ENCODE measurements at regions not wholly inside any gene's neighbourhood (a gene's known extent, or its start where the extent isn't known, plus 50 kb on each side); places are given as distances from the start of the nearest gene placed in this dataset.

DNA sequence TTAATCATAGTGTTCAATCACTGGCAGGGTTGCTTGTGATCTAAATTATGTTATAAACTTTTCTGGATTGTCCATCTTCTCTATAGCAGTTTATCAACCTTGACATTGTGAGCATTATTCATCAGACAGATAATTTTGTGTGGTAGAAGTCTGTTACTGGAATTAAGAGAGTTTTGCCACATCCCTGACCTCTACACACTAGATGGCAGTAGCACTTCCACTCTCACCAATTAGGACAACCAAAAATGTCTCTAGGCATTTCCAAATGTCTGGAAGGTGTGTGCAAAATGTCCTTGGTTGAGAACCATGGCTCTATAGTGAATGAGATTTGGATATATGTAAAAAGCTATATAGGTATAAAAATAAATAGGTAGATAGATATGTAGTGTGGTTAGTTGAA, 324.1 kb upstream of the FAM47C start:
- Histone ChIP-seq H3K27me3 (no peaks in the 10 kb centered on the region), H3K27ac (no peak overlapping the region), H3K4me3 (no peak overlapping the region), H3K4me1 (replicated peaks in 1 of 2) (no peaks in the 10 kb centered on the region), H3K9me3 (replicated peaks in 1 of 3) (no peaks in the 10 kb centered on the region), H3K36me3 (replicated peaks in 1 of 2) (no peaks in the 10 kb centered on the region)
- intact Hi-C loops (cut with DNase I): no loop called here
- no peak for DNase-seq
- TF ChIP-seq POLR2A (IDR thresholded peaks at IDR 0.05): no peak
- TF ChIP-seq, protein P1, sequence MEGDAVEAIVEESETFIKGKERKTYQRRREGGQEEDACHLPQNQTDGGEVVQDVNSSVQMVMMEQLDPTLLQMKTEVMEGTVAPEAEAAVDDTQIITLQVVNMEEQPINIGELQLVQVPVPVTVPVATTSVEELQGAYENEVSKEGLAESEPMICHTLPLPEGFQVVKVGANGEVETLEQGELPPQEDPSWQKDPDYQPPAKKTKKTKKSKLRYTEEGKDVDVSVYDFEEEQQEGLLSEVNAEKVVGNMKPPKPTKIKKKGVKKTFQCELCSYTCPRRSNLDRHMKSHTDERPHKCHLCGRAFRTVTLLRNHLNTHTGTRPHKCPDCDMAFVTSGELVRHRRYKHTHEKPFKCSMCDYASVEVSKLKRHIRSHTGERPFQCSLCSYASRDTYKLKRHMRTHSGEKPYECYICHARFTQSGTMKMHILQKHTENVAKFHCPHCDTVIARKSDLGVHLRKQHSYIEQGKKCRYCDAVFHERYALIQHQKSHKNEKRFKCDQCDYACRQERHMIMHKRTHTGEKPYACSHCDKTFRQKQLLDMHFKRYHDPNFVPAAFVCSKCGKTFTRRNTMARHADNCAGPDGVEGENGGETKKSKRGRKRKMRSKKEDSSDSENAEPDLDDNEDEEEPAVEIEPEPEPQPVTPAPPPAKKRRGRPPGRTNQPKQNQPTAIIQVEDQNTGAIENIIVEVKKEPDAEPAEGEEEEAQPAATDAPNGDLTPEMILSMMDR (IDR thresholded peaks at IDR 0.05): no peak

DNA sequence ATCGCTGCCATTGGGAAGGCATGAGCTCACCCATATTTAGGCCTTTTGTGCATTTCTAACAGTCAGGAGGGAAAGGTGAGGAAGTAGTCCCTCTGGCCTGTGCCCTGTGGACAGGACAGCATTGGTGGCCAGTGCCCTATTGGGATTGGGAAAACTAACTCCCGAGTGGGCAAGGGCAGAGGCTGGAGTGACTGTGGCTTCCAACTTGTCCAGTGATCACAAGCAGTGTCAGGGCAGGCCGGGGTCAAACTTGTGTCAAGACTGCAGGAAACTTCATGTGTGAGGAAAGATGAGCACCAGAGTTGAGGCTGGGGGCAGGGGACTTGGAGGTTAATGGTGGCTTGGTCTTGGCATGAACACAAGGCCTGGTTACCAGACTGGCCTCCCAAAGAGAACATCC, 286.2 kb upstream of the FAM47C start:
- Histone ChIP-seq H3K4me3 (no peak overlapping the region), H3K4me1 (replicated peaks in 1 of 2) (no peaks in the 10 kb centered on the region), H3K27ac (no peak overlapping the region), H3K27me3 (no peaks in the 10 kb centered on the region), H3K9me3 (replicated peaks in 1 of 3) (no peaks in the 10 kb centered on the region), H3K36me3 (replicated peaks in 1 of 2) (no peaks in the 10 kb centered on the region)
- DNase-seq: no peak
- 68 to 91% (median 78%) methylated on average over 3 of the region's 3 CpGs; no CpG with 5 or more reads in 1 of the 4 donors for WGBS, 4 donors
- intact Hi-C loops (cut with DNase I): no loop called here
- TF ChIP-seq, protein P1 (IDR thresholded peaks at IDR 0.05): no peak

DNA sequence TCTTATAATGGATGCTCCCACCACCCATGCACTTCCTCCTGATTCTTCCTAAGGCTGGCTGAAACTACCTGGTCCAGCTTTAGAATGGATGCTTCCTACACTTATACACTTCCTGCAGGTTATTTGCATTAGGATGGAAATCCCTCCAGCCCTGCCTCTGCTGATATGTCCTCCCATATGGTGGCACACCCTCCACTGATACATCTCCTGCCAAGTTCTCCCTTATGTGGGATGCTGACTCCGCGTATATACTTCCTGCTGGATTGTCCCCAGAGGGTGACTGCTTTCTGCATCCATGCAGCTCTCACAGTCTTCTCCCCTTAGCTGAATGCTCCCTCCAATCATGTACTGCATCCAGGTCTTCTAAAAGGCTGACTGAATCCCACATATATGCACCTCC, 254.6 kb upstream of the FAM47C start:
- H3K4me3 ChIP-seq: no peak overlapping the region
- intact Hi-C loops (cut with DNase I): no loop called here
- no peak for DNase-seq
- TF ChIP-seq POLR2A (IDR thresholded peaks at IDR 0.05): no peak
- TF ChIP-seq, protein P1 (IDR thresholded peaks at IDR 0.05): no peak
- H3K4me1 ChIP-seq (replicated peaks in 1 of 2): no peaks in the 10 kb centered on the region
- WGBS, 4 donors: 79 to 90% (median 89%) methylated on average over 2 of the region's 2 CpGs
- no peaks in the 10 kb centered on the region for H3K9me3 ChIP-seq (replicated peaks in 1 of 3)
- H3K36me3 ChIP-seq (replicated peaks in 1 of 2): no peaks in the 10 kb centered on the region
- H3K27ac ChIP-seq: no peak overlapping the region
- H3K27me3 ChIP-seq: no peaks in the 10 kb centered on the region

DNA sequence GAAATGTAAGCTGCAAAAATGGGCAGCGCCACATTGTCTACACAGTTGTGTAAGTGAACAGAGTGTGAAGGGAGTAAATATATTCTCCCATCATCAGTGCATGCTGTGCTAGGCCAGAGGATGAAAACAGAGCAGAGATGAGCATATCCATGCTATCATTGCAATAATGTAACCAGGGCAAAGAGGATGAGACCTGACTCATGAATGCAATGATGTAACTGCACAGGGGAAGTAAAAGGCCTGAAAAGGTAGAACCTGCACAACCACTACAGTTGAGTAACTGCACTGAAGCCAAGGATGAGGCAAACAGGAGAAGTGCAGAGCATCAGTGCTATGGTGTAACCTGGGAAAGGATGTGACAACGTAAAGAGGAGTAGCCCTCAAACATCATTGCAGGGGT, 220.4 kb upstream of the FAM47C start:
- Histone ChIP-seq H3K27me3 (no peaks in the 10 kb centered on the region), H3K4me1 (replicated peaks in 1 of 2) (no peaks in the 10 kb centered on the region), H3K36me3 (replicated peaks in 1 of 2) (no peaks in the 10 kb centered on the region), H3K27ac (no peak overlapping the region), H3K4me3 (no peak overlapping the region), H3K9me3 (replicated peaks in 1 of 3) (no peaks in the 10 kb centered on the region)
- WGBS, 4 donors: 77 to 96% (median 85%) methylated on average over 2 of the region's 2 CpGs
- TF ChIP-seq, protein P1 (IDR thresholded peaks at IDR 0.05): no peak
- intact Hi-C loops (cut with DNase I): no loop called here
- no peak for DNase-seq

Measured in adrenal gland (tissue), 9 donors.